ENCODE measurements at regions not wholly inside any gene's neighbourhood (a gene's known extent, or its start where the extent isn't known, plus 50 kb on each side); places are given as distances from the start of the nearest gene placed in this dataset.
"Not testable (repeated sequence)": the region's sequence is repeated elsewhere in the genome, so short reads cannot be mapped to it uniquely, and the experiment has no call there.

GRCh38 chr14:71165121-71166031 lies 258.1 kb downstream of the PCNX1 start:
- Histone ChIP-seq H3K27me3 (no peaks in the 10 kb centered on the region), H3K27ac (peak overlapping the region in 3 of 4 donors; percentile 45 to 54 (median 47)), H3K4me1 (peaks cover 0 to 5% (median 0%) of the 10 kb centered on the region in 3 donors), H3K9me3 (no peaks in the 10 kb centered on the region), H3K4me3 (no peak overlapping the region), H3K36me3 (no peaks in the 10 kb centered on the region)
- ATAC-seq, result peak; percentile 22 to 53 (median 49)
- WGBS, 2 donors, result 35 to 46% methylated on average over 15 of the region's 15 CpGs
- FAIRE-seq, result no peak
- peak in 1 of 6 donors; percentile 21 for DNase-seq
- intact Hi-C loops (cut with DNase I), result no loop called here
- no peak for TF ChIP-seq CTCF (IDR thresholded peaks at IDR 0.05)

- Histone ChIP-seq H3K4me3 (no peak overlapping the region), H3K4me1 (peaks cover 0 to 5% (median 0%) of the 10 kb centered on the region in 3 donors), H3K27me3 (no peaks in the 10 kb centered on the region), H3K36me3 (no peaks in the 10 kb centered on the region), H3K9me3 (no peaks in the 10 kb centered on the region), H3K27ac (peak overlapping the region in 3 of 4 donors; percentile 45 to 54 (median 47))
- DNase-seq (peak in 2 of 6 donors; percentile 35 to 53), FAIRE-seq (no peak), ATAC-seq (peak; percentile 62 to 81 (median 74))
- intact Hi-C loops (cut with DNase I), result no loop called here
- peak; percentile 18 to 44 (median 30) for TF ChIP-seq CTCF (IDR thresholded peaks at IDR 0.05)
- 23 to 26% methylated on average over 3 of the region's 3 CpGs for WGBS, 2 donors
Observed at GRCh38 chr14:71166180-71166837, 259.1 kb downstream of the PCNX1 start.

DNA sequence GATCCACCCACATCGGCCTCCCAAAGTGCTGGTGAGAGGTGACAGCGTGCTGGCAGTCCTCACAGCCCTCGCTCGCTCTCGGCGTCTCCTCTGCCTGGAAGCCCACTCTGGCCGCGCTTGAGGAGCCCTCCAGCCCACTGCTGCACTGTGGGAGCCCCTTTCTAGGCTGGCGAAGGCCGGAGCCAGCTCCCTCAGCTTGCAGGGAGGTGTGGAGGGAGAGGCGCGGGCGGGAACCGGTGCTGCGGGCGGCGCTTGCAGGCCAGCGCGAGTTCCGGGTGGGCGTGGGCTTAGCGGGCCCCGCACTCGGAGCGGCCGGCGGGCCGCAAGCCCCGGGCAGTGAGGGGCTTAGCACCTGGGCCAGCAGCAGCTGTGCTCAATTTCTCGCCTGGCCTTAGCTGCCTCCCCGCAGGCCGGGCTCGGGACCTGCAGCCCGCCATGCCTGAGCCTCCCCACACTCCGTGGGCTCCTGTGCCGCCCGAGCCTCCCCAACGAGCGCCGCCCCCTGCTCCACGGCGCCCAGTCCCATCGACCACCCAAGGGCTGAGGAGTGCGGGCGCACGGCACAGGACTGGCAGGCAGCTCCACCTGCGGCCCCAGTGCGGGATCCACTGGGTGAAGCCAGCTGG lies 260.2 kb downstream of the PCNX1 start:
- H3K4me3 ChIP-seq; H3K4me1 ChIP-seq; DNase-seq; H3K36me3 ChIP-seq; H3K9me3 ChIP-seq; H3K27me3 ChIP-seq; FAIRE-seq; ATAC-seq; intact Hi-C loops (cut with DNase I); H3K27ac ChIP-seq: not testable (repeated sequence)
- 85 to 91% methylated on average over 39 to 48 of the region's 48 CpGs for WGBS, 2 donors

- intact Hi-C loops (cut with DNase I); FAIRE-seq; H3K27ac ChIP-seq; DNase-seq; H3K36me3 ChIP-seq; H3K9me3 ChIP-seq; H3K27me3 ChIP-seq; ATAC-seq; H3K4me1 ChIP-seq; H3K4me3 ChIP-seq: not testable (repeated sequence)
- 75 to 81% methylated on average over 14 of the region's 14 CpGs for WGBS, 2 donors
Observed at GRCh38 chr14:71168161-71168560, 260.9 kb downstream of the PCNX1 start.

DNA sequence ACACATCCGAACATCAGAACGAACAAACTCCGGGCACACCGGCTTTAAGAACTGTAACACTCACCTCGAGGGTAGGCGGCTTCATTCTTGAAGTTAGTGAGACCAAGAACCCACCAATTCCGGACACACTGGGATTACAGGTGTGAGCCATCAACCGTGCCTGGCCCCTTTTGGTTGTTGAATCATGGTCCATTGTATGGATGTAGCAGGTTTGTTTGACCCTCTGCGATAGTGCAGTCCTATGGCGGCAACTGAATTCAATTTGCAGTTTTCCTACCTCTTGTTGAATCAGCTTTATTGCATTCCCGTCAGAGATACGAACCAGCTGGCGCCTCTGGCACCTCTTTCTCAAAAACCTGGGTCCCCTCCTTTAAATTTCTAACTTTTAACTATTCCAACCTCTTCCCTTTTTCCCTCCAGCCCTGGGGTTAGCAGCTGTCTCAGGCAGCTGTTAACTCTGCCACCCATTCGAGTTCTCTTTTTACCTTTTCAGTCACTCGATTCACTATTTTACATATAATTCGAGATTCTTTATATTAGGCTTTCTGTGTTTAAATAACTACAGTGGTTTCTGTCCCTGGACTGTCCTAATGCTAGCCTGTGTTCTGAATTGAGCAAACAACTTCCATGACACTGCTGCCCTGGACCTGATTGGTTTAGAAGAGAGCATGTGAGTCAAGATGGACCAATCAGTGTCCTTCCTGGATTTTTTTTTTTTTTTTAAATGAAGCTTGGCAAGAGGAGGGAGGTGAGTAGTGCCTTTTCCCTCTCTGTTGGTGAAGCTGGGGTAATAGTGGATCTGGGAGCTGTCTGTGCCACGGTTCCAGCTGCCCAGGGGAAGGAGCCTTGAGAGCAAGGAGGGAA lies 261.5 kb downstream of the PCNX1 start:
- Histone ChIP-seq H3K9me3 (no peaks in the 10 kb centered on the region), H3K27ac (no peak overlapping the region), H3K4me3 (no peak overlapping the region), H3K4me1 (peaks cover 0 to 5% (median 0%) of the 10 kb centered on the region in 3 donors), H3K36me3 (no peaks in the 10 kb centered on the region), H3K27me3 (no peaks in the 10 kb centered on the region)
- FAIRE-seq (no peak), DNase-seq (no peak), ATAC-seq (no peak)
- no peak for TF ChIP-seq CTCF (IDR thresholded peaks at IDR 0.05)
- WGBS, 2 donors, result 78 to 91% methylated on average over 17 of the region's 17 CpGs
- intact Hi-C loops (cut with DNase I), result no loop called here
